ENCODE measurements at regions not wholly inside any gene's neighbourhood (a gene's known extent, or its start where the extent isn't known, plus 50 kb on each side); places are given as distances from the start of the nearest gene placed in this dataset.
A peak's percentile ranks its signal among the peaks of the same experiment; 100 is the strongest.
"Not testable (repeated sequence)": the region's sequence is repeated elsewhere in the genome, so short reads cannot be mapped to it uniquely, and the experiment has no call there.

DNA sequence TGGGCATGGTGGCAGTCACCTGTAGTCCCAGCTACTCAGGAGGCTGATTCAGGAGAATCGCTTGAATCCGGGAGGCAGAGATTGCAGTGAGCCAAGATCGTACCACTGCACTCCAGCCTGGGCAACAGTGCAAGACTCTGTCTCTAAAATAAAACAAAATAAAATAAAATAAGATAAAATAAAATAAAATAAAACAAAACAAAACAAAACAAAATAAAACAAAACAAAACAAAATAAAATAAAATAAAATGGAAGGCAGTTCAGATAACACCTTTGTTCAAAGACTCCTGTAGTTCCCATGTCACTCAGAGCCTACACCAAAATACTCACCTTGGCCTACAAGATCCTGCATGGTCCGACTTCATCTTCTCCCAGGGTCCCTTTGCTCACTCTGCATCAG is 61.3 kb downstream of the SYF2 start:
- DNase-seq: not testable (repeated sequence)

DNA sequence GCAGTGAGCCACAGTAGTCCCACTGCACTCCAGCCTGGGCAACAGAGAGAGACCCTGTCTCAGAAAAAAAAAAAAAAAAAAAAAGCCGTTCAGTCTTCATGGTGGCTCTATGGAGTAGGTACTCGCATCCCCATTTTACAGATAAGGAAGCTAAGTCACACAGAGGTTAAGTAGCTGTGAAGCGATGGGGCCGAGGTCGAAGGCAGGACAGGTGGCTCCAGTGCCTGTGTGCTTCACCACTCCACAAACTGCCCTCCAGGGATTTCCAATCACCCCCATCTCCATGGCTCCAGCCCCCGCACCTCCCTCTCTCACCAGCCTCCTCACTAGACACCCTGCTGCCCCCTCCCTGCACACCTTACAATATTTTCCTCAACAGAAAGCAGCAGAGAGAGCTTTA is 61.9 kb downstream of the SYF2 start:
- no peak for DNase-seq

DNA sequence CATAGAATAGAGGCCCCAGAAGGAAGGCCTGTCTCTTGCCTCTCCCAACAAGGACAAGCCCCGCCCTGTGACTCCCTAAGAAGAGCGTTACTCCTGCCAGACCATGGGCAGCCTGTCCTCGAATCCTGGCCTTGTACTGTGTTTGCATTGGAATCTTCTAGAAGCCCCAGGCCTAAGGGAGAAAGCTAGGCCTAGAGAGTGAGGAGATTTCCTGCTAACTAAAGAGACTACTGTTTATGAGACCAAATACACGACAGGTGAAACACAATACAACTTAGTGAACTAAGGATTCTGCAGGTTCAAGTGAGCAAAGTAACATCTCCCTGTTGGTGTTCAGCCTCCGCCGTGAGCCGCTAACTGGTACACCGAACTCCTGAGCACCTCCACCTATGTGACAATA is 62.7 kb downstream of the SYF2 start:
- DNase-seq: no peak

DNA sequence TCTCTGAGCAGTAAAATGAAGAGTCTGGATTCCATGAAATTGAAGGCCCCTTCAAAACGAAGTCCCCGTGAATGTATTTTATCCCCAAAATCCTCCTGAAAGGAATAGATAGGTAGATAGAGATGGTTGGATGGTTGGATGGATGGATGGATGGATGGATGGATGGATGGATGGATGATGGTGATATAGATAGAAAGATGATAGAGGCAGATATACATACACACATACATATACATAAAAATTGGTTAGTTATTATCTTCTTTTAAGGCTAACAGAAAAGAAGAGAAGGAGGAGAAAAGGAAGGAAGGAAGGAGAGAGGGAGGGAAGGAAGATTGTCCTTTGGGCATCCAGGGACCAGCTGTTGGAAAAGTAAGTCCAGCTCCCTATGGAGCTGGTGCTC is 63.1 kb downstream of the SYF2 start:
- DNase-seq: no peak

DNA sequence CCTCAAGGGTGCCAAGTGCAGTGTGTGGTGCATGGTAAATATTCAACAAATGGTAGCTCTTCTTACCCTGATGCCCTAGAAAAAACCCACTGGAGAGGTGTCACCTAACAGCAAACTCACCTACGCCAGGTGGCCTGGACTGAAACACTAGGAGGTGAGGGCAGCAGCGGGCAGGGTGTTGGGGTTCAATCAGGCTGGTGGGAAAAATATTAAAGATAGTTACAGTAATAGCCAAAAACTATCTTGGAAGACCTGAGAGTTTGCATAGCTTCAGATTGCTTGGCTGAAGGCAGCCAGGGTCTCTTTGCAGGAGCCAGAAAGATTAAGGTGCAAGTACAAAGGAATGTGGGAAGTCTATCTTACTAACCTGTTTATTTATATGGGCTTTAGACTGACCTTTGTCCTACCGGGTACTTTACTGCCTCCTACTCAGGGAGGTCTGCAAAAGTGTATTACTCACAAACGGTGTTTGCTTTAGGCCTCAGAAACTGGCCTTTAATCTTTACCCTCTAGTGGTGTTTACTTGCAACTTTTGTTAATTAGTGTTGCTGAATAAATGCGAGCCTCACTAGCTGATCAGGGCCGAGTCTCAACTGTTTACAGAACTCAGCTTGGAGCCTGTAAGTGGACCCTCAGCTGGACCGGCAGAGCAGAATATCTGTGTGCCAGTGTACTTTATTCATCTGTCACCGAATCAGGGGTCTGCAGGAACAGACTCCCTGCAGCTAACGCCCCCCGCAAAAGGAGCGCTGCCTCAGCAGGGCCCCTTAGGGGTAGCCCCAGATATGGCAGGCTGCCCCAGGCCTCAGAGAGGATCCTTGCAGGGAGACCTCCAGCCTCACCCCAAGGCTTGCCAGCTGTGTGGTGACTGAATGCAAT is 63.9 kb downstream of the SYF2 start:
- no peak for DNase-seq

DNA sequence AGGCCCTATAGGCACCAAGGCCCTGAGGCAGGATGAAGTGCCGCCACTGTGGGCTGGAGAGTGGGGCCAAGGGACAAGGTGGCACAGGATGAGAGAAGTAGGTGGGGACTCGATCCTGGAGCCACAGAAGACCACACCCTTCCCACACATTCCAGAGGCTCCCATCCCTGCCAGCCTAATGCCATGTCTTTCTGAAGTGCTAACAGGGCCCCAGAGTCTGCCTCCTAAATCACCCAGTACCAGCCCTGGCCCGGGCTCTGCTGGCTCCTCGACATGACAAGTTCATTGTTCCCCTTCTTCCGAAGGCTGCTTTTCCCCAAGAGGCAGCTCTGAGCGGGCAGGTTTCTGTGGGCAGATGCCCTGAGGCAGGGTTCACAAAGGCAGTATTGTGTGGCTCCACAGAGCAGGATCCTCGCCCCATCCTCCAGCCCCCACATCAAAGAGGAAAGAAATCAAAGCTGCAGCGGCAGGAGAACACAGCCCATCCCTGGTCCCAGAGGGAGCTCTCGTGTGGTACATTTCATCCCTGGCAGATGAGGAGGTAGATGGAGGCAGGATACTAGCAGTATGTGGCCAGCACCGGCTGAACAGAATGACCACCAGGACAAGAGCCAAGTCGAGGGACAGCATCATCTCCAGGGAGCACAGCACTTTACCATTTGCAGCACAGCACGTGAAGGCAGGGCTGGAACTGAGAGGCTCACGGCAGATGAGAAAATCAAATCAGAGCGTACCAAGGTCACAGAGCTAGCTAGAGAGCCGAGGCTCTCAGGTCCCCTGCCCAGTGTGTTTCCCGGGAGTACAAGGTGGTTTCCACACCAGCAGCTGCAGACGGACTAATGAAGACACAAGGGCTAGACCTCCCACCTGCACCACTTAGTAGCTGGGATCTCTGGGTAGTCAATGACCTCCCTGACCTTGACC is 64.8 kb downstream of the SYF2 start:
- no peak for DNase-seq

DNA sequence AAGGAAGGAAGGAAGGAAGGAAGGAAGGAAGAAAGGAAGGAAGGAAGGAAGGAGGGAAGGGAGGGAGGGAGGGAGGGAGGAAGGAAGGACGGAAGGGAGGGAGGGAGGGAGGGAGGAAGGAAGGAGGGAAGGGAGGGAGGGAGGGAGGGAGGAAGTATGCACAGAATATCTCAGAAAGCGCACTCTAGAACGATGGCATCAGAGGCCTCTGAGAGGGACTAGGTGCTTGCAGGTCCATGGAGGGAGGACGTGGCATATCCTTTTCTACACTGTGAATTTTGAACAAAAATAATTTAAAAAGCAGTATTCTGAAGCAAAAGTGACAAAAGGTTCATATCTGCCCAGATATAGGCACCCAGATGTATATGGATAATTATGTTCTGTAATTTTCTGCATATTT is 65.5 kb downstream of the SYF2 start:
- DNase-seq: no peak

DNA sequence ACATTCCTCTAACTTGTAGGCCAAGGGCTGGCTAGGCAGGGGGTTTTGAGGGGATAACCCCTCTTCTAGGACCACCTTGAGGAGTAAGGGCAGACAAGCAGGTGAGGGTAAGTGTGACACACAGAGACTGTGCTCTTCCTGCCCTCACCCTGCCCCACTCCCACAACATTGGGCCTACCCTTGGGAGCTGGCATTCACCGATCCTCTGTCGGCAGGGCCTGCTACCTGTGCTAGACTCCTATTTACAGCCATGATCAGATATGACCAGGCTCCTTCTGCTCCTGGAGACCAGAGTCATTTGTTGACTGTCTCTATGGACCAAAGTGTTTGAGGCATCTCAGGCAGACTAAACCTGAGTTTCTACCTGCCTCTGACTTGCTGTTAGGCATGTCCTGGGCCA is 68.3 kb downstream of the SYF2 start:
- no peak for DNase-seq

DNA sequence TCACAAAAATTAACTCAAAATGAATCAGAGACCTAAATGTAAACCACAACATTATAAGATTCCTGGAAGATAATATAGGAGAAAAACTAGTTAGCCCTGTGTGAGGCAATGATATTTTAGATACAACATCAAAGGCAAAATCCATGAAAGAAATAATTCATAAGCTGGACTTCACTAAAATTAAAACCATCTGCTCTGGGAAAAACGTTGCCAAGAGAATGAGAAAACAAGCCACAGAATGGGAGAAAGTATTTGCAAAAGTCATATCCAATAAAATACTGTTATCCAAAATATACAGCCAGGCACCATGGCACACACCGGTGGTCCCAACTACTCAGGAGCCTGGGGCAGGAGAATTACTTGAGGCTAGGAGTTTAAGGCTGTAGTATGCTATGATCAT is 70.3 kb downstream of the SYF2 start:
- DNase-seq: no peak

DNA sequence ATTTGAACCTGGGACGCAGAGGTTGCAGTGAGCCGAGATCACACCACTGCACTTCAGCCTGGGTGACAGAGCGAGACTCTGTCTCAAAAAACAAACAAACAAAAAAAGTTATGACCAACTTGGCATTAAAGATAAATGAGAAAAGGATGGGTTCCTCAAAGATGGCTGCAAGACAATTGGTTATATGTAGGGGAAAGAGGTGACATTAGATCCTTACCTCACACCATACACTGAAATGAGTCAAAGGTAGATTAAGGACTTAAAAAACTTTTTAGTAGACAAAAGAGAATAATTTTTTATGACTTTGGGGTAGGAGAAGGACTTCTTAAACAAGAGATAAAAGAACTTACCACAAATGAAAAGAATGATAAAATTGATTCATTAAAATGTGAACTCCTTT is 74.5 kb downstream of the SYF2 start:
- no peak for DNase-seq

DNA sequence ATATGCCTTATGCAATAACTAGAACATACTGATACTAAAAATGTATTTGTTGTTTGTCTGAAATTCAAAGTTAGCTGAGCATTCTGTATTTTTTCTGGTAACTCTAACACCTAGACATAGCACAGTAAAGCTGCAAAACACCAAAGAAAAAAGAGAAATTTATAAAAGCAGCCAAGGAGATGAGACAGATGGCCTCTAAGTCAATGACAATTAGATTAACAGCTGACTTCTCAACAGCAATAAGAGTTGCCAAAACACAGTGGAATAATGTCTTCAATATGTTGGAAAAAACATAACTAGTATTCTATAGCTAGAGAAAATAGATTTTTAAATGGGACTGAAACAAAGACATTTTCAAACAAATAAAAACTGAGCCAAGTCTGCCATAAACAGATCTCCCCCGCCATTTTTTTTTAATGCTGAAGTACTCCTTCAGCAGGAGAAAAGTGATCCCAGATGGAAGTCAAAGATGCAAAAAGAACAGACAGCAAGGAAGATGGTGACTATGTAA is 81.3 kb downstream of the SYF2 start:
- no peak for DNase-seq

DNA sequence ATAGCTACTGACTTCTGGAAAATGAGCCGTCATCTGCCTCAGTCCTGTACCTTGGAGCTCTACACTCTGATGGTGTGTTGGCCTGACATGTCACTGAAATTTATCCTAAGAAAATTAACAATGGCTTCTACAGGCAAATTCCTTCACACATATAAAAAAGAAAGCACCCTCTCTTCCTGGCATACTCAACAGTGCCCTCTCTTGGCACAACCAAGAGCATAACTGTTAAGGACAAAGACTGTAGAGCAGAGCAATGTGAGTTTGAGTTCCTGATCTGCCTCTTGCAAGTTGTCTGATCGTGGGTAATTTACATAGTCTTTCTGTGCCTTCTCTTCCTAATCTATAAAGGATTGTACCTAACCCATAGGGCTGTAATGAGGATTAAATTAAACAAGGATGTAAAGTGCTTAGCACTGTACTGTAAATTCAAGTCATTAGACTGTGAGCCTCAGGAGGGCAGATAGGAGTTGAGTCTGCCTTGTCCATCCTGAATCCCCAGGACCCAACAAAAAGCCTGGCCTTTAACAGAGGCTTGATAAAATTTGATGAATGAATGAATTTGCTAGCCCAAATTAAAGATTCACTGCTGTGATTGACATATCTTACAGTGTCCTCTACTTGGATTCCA is 83.5 kb downstream of the SYF2 start:
- DNase-seq: no peak

DNA sequence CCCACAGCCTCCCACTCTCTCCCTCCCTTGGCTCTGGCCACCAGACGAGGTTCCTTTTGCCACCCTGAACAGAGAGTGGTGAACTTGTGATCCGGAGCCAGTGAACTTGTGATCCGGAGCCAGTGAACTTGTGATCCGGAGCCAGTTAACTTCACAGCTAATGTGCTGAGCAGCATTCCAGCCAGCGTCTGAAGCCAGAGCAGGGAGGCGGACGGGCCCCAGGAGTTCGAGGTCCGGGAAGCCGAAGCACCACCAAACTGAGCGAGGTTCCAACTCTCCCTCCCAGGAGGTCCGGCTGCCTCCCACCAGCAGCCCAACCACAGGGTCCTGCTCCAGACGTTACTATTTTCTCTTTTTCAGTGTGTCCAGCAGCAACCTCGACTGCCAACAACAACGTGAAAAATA is 85.8 kb downstream of the SYF2 start:
- DNase-seq: peak; percentile 3

DNA sequence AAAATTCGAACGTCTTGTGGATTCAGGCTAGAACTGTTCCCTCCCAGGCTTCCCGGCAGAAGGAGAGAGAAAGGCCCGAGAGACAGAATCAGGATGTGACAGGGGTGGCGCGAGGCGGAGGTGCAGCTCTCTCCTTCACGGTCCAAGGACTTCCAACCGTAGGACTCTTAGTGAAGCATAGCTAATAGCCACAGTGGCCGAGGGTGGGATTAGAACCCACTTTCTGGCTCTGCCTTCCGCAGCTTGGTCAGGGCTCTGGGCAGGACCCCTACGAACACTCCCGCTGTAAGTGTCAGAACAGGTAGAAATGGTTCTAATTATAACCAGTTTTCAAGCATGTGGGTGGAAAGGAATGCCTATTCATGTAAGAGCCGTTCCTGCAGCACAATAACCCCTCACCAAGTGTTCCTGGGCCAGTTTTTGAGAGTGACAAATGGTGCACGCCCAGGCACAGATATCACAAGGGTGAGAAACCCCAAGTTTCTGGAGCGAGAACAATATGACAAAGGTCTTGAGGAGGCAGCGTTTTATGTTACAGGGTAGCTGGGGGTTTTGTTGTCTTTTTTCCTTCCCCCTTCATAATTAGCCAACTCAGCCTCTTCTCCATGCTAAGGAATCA is 86.4 kb downstream of the SYF2 start:
- DNase-seq: peak; percentile 1

DNA sequence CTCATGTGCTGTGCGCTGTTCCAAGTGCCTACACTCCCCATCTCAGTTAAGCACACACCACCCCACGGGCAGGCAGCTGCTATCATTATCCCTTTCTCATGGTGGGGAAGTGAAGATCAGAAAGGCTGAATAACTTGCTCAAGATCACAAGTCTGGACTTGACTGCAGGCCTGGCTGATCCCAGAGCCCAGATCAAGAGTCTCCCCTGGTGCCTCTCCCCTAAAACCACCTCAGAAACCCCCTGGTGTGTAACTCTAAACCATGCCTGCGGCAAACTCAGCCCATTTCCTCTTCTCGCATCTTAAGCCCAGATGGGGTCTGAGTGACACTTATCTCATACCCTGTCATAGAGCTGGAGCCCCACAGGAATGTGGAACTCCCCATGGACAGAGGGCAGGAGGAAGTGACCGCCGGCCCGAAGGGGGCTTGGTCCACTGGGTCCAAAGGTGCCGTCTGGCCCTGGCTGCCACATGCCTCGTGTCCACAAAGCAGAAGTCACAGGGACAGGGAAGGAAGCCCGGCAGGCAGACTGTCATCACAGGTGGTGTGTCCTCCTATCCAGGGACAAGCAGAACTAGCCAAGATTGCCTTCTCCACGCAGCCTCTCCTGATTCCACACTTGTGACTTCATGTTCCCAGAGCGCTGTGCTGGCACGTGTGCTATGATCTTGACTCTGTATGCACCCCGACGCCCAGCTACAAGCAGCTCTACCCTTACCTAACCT is 92.1 kb downstream of the SYF2 start:
- no peak for DNase-seq

DNA sequence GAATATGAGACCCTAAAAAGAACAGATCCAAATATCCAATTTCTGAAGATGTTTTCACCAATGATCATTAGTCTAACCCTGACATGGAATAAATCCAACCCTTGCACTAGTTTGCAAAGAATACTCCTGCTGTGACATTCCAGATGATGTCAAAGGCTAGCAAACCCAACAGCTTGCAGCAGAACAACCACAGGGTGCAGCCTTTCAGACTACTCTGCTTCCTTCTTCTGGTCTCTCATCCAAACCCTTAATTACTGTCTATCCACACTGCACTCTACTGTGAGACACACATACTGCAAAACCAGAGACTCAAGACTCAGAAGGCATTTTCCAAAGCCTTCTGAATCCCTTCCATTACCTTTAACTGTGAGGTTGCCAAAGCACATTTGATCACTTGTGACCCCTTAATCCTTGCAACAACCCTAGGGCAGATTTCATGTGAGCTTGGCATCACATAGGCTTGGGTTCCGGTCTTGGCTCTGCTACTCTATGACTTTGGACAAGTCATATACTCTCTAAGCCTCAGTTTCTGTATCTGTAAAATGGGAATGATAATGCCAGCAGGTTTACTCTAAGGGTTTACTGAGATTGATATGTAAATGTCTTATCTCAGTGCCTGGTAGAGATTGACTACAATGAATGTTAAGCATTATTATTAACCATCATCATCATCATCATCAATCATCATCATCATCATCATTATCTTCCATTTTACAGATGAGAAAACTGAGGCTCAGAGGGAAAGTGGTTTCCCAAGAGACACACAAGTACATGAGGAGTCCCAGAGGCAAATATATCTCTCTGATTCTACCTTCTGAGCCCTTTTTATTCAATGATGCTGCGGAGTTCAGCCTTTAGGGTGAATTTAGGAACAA is 94.5 kb downstream of the SYF2 start:
- DNase-seq: no peak

DNA sequence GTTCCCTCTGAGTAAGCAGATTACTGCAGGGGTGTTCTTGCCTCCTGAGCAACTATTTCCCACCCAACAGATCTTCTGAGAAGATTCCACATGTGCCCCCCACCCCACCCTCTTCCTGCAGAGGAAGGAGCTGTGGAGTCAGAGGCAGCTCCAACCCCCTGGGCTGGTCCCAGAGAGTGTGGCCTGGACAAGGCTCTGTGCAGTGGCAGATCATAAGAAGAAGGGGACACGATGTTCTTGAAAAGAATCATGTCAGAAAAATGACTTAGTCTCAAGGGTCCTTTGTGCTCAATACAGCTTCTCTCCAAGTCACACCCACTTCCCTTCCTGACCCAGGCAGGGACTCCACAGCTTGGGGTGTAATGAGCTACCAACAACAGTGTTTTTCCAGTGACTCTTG is 95.2 kb downstream of the SYF2 start:
- DNase-seq: no peak

DNA sequence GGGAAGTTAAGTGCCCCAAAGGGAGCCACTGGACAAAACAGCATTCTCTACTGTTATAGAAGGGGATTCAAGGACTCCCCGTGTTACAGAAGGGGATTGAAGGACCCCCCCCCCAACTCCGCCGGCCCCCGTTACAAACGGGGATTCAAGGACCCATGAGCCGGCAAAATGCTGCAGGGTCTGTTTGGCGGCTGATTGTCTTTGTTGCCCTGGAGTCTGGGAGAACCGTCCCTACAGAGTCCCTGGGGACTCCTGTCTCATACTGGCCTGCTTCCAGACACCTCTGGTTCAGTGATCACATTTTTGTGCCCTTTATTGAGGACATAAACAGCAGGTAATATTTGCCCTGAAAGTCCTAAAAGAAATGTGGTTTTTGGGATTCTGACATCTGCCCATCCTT is 96.4 kb downstream of the SYF2 start:
- DNase-seq: no peak

DNA sequence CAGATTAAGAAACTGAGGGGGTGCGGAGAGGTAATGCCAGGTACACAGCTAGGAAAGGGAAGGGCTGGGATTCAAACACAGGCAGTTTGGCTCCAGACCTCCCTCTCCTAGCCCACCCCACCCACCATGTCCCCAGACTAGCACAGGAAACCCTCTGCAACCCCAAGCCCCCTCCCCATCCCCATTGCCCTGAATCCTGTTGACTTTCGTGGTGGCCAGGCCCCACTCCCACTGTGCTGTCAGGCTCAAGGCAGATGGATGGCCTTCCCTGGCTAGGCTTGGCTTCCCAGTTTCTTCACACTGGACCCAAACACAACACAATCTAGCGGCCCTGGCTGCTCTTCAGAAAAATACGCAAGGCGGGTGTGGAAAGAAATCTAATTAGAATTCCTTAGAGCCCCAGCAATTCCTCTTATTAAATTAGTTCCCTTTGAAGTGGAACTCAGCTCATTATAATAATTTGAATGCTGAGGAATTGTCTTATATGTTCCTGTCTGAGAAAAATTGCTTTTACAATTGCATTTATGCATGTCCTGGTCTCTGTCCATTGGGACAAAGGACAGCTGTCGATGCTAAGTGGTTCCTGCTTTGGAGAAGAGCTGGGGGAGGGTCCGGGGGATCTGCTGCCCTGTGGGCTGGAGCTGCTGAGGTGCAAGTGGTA is 97.4 kb downstream of the SYF2 start:
- no peak for DNase-seq

DNA sequence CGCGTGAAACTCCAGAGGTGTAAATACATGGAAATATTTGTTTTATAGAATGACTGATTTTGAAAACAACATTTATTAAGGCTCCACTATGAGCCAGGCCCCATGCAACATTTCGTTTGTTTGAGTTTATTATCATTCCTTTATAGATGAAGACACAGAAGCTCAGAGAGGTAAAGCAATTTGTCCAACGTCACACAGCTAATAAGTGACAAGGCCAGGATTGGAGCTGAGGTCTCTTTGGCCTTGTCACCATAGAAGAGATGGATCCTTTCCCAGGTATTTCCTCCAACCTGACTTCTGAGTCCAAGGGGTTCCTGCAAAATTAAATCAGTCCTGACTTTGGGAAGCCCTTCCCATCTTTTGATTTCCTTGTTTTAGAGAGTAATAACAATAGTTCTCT is 98.0 kb downstream of the SYF2 start:
- no peak for DNase-seq

DNA sequence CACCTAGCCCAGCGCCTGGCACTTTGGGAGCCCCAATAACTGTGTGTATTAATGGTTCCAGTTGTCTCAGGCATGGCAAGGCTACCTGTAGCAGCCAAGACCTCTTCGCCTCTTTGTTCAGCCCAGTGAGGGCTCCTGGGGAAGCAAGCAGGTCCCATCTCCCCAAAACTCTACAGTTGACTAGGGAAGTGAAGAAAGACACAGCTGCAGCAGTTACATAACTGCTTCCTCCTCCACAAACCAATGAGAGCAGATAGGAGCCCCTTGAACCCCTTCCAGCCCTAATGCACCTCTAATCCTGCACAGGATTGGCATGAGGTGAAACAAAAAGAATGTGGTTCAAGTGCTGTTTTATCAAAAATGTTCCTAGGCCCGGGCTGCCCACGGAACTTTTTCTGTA is 100.5 kb downstream of the SYF2 start:
- no peak for DNase-seq
